HG03469 (cell line): ENCODE measurements at regions not wholly inside any gene's neighbourhood (a gene's known extent, or its start where the extent isn't known, plus 50 kb on each side); places are given as distances from the start of the nearest gene placed in this dataset.

ENCODE experiments used
- ATAC-seq: cut with Tn5 transposase; IDR thresholded peaks from one replicate; pipeline ENCODE4 v1.9.1; 2021; ENCODE audit warnings: mild to moderate bottlenecking, moderate library complexity, moderate number of reproducible peaks; ENCODE audit not compliant: unreplicated experiment

DNA sequence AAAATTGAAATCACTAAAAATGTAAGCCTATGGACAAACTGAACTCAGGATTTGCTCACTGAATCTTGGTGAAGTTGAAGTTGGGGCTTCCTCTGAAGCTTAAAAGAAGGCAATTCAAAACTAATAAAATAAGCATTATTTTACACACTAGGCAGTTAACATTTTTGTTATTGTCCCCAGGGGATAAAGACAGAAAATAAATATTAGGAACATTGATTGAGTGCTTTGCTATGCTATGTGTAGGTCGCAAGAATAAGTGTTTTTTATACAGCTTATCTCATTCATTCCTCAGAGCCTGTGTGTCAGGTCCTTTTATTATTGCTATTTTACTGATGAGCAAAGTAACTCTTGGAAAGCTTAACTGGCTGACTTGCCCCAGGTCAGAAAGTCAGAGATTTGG is 82.2 kb downstream of the ZNF608 start:
- ATAC-seq, result no peak

DNA sequence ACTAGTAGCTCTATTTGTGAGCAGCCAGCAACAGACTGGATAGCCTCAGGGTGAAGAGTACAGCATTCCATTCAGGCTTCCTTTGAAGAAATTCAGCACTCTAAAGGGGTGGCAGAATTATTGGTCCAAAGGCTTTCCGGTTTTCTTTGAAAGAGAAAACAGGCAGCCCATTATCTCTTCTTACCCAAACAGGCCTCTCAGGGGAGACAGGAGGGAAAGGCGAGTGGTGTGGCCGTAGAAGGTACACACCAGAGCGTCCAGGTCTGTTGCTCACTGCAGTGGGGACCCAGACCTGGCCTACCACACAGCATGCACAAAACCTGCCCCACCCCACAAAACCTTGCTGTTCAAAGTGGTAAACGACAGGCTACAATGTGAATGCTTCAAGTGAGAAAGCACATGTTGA is 83.3 kb downstream of the ZNF608 start:
- no peak for ATAC-seq

DNA sequence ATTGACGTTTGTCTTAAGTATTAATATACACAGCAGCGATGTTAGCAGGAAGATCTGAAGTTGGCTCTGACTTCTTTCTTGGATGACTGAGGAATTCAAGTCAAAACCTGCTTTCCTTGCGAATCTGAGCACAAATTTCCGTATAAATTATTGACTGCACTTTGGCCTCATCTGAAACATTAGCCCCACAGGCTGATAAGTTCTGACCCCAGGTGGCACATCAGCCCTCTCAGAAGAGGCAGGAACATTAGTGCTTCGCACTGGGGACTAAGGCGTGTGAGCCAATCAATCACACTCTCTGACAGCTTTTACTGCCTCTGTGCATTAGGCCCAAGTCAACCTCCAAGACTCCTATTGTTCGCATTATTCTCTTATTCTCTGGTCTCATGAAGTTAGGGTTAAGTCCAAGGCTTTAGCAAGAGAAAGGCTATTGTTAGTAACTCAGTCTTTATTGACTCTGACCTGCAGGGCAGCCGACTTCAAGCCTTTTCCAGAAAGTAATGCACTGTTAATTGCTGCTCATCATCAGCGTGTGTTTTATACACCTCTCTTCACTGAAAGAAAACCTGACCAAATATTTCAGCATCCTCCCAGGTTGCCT is 84.2 kb downstream of the ZNF608 start:
- no peak for ATAC-seq

DNA sequence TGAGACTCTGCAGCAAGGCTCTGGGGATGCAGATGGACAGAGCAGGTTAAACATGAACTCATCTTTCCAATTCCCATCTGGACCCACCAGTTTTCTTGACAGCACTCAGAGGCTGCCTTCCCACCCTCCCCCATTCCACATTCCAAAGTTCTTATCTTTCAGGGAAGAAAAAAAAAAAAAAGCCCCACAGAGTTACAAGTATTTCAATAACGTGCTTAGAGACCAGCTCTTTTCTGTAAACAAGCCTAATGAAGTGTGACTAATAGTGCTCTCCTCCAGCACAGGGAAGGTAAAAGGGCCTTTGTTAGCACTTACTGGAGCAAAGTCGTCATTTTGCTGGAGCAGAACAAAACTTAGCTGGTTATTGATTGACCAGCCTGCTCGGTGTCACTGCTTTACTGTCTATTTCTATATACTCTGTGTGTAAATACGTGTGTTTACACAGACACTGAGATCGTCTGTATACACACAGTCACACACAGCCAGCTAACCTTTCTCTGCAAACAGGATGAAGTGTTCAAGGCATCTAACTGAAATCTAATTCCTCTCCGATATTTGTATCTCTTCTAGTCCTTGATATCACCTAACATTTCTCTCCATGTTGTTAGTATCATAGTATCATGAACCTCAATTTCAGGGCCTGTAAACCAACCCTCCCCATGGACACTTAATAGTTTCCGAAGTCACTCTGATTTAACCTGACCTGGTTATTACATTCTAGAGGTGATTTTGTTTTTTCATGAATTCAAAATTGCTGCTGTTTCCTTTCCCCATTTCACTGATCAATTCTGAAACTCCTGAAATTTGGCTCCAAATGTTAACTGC is 84.9 kb downstream of the ZNF608 start:
- ATAC-seq, result no peak

DNA sequence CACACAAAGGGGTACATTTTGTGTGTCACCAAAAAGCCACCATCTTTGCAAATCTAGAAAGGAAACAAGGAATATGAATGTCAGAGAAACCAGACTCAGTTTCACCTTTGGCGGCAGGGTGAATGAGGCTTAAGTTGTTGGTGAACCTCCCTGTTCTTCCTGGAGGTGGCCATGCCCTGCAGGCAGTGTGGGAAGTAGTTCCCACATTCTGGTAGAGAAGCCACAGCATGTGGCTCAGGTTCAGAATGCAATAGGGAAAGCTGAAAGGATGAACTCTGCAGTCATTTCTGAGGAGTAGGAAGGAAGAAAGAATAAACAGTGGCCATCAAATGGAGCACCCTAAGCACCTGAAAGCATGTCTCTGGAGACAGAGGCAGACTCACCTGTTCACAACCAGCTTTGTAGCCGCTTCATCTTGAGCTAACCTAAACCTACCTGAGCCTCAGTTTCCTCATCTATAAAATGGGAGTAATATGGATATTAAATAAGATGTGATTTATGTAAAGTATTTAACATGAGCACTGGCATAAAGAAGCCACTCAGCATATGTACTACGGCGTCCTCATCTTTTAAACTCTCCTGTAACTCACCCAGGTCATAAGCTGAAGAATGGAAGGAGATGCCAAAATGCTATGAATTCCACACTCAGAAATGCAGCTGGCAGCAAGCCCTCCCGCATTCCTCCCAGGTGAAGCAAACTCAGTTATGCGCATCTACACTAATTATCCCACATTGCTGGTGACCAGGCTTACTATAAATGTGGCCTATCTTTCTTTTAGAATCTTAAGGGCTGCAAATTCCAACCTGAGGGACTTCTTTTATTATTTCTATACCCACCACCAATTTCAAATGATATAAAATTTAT is 86.0 kb downstream of the ZNF608 start:
- no peak for ATAC-seq

DNA sequence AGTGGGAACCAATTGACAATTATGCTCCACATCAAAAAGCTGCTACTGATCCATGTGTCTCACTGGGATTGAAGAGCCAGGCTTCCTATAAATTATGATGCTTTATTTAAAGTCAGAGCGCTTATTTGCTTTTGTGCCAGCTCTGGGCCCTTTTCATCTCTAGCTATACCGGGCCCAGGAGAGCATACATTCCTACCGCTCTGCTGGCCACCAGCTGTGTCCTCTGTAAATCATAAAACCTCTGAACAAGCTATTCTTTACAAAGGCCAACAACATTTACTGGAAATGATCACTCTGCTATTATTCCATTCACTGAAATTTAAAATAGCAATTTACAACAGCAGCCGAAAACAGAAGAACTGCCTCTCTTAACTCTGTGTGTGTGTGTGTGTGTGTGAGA is 86.6 kb downstream of the ZNF608 start:
- no peak for ATAC-seq

DNA sequence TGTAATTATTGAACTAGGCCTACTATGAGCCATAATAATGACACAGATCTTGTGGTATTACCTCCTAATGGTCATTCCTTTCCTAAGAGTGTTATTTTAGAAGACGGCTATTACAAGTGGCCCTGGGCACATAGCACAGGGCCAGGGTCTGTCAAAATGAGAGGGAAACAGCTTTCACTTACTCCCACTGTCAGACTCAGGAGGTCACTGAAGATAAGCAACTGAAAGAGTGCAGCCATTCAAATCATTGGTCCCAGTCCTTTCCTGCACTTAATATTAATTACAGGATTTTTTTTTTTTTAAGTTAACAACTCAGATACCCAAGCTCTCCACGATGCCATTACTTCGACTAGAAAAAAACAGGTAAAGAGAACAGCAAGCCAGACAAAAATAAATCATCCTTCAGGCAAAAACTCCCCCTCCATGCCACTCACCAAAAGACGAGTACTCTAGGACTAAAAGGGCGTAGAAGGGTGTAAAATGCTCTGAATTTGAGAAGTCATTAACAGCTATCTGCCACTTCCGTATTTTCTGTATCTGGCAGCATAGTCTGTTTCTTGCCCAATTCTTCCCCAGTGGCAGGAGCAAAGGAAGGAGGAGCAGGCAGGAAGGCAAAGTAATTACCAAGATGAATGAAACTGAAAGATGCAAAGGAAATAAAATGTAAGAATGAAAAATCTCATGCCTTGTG is 87.4 kb downstream of the ZNF608 start:
- no peak for ATAC-seq

DNA sequence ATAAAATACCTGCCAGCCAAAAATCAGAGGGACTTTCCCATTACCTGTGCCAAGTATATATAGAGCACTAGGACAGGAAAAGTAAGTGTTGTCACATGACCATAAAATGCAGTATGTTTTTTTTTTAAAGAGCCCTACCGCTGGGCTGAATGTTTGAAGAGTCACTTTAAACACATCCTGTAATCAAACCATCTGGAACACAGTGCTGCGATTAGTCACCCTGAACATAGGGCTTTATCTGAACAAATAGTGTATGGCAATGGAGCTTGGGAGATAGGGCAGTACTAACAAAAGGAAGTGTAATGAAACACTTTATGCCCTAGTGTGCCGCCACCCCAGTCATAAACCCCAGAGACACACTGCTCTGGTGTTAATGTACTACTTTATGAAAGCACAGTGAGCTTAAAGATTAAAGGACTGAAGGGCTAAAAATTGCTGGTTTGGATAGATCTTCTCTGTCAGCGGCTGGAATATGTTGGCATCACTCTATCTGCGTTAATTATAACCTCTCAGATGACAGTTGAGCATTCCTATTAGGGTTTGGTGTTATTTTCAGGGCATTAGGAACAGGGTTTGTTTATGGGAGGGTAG is 90.4 kb downstream of the ZNF608 start:
- peak; percentile 32 for ATAC-seq

DNA sequence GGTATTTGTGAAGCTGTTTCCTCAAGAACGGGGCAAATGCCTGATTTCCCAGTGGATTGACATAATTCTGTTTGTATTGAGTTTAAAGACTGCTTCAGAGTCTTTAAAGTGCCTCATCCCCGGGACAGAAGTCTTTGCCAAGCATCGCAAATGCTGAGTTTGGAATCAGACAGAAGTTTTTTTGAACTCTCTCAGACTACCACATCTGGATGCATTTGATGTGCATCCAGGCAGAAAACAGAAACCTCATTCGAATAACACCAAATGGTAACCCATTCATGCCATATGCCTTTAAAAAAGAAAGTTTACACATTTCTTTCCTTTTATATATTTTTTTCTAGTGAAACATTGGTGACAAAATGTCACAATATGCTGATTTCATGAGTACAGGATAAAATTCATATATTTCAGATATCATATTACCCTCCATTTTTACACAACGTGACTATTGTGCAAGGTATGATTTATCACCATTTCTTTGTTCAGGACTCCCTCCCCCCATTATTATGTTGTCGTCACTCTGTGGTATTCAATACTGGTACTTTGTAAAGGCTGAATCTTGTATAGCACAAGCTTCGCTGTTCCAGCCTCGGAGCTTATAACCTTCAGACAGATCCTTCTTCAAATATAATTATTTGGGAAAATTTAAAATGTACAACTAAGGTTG is 91.1 kb downstream of the ZNF608 start:
- ATAC-seq, result no peak

DNA sequence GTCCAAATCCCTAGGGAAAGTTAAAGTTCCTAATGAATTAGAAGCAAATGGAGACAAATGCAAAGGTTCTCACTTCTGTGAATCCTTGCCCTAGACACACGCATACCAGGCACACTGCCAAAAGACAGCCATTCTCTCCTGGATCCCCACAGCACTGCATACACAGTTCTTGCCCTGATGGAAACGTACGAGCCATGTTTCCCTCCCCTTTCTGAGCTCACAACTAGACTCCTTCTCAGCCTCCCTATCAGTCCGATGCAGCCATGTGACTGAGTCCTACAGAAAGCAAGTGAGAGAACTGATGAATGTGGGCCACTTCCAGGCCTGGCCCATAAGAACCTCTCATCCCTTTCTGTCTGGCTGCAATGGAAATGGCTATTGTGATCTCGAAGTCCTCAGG is 92.0 kb downstream of the ZNF608 start:
- ATAC-seq, result no peak

DNA sequence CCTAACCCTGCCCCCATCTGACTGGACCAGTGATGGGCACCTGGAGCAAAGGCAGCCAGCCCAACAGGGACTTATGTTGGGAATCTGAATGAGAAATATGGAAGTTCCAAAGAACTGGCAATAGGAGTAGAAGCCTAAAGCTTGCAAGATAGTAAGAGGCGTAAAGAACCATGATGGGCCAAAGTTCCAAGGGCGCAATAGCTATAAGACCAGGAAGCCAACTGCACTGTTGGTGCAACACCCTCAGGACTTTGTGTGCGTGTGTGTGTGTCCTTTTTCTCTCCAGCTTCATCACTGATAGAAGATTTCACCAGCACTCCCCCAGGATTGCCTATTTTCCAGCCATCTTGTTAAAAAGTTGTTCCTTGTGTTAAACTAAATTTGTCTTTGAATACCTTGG is 92.8 kb downstream of the ZNF608 start:
- ATAC-seq, result no peak

DNA sequence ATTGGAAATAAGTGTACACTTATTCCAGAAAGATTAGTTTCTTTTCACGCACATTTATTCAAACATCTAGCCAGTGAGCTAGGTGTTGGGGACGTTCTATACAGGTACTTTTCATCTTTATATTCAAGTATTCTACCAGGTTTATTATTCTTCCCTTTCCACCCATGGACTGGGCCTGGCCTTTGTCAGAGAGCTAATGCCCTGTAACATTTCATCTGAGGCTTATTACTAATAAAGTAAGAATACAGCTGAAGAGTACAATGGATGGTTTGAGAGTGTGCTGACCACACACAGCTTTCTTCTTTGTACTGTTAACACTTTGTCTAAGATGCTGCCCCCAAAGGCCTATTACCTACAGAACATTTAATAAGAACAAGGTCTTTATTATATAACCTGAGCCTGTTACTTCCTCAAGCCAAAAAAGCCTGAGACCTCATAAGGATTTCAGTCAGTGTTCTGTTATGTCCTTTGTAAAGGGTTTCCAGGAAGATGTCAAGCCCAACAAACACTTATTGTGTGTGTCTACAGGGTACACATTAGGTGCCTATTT is 93.5 kb downstream of the ZNF608 start:
- no peak for ATAC-seq

DNA sequence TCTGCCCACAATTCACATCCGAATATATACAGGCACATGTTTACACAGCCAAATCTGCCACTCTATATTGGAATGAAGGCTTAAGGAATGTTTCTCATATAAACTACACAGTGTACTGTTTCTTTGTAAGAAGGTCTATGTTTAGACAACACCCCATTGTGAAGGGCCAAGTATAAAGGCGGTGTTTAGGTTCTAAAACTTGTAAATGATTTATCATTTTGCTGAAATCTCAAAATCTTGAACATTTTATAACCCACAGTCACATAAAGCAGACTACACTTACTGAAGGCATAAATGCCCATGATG is 94.0 kb downstream of the ZNF608 start:
- no peak for ATAC-seq

DNA sequence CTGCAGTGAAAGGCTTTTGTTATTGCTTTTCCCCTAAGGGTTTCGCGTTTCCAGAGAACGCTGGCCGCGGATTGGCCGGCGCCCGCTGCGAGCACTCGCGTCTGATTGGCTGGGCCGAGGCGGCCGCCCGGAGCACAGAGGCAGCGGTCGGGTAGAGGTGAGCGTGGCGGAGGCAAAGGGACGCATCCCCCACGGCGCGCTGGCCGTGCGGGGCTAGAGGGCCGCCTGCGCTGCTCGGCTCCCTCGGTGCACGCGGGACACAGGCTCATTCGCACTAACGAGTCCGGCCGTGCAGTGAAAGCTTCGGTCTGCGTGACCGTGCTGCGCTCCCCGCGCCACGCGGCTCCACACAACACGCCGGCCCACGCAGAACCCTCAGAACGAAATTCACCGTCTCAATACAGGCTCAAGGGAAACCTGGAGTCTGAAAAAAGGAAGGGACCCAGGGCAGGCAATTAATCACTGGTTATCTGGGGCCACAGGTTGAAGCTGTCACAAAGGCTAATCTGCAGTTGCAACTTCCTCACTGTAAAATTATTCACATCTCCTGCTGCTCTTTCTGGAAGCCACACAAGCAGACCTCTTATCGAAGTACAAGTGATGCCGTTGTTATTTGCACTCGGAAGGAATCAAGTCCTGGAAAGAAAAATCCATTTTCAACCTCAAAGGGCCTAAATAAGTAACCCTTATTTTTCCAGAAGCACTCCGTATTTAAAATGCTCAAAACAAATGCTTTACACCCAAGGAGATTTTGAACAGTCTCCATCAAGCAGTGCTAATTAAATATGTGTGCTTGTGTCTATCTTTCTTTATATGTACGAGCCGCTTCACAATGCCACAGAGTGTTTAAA is 94.6 kb downstream of the ZNF608 start:
- ATAC-seq, result no peak

DNA sequence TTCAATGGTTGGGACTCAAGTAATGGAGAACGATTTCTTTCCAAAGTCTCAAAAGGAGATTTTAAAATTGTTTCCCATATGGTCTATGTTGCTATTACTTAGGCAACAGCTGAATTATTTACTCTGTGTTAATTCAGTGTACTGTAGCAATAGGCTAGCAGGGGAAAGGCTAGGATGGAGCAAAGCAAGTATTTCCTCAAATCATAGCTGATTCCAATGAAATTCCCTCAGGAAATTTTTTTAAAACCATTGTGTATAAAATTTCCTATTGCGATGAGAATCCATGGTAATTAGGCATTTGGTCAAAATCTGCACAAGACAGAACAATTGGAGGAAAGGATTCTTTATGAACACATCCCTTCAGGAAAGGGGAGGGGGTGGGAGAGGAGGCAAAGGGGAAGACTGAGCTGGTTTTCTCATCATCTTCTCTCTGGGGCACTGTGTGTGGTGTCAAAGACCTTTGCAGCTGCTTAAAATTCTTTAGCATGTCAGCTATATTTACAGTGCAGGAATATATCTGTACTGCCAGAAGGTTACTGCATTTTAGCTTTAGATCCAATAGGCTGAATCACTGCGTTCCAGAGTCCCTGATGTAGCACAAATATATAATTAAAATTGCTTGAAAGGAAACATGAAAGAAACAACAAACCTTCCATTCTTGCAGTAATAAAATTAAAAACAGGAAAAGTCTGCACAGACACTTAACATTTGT is 95.3 kb downstream of the ZNF608 start:
- ATAC-seq, result no peak

DNA sequence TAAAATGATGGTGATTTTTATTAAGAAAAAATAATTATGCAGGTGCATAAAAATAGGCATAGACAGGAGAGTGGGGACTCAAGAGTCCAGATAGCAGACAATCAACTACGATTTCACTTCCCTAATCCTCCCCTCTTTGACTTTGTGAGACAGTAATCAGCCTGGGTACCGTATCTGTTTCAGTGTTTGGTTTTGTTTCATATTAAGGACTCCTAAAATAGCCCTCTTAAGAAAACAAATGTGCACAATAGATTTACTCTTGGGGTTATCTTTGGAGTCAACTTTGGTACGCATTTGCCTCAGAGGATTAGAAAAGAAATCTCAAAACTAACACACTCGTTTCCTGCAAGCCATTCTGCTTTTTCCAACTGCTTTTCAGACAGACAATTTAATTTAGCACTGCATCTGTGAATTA is 96.3 kb downstream of the ZNF608 start:
- peak; percentile 53 for ATAC-seq

DNA sequence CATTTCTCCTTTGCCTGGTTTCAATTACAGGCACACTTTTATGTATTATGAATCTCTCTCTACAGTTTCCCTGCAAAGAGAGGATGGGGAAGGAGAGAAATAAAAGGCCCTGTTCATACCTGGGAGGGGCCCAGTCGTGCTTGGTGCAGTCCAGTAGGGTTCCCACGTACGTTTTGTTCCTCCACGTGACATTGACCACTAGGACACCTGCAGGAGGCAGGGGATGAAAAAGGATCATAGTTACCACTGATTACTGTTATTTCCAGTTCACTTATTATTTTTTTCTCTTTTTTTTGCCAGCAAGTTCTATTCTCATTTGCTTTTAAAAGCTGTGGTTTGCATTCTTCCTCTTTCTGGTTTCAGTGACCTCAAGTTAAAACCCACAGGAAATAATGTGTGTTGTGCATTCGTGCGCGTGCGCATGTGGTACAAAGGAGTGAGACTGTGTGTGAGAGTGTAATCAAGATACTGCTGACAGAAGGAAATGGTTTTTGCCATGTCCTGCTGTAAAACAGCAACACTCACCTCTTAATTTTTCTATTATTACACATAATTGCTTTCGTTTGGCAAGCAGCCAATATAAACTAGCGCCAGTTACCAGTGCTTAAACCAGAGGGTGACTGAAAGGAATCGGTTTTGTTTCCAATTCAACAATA is 96.8 kb downstream of the ZNF608 start:
- ATAC-seq, result peak; percentile 59

DNA sequence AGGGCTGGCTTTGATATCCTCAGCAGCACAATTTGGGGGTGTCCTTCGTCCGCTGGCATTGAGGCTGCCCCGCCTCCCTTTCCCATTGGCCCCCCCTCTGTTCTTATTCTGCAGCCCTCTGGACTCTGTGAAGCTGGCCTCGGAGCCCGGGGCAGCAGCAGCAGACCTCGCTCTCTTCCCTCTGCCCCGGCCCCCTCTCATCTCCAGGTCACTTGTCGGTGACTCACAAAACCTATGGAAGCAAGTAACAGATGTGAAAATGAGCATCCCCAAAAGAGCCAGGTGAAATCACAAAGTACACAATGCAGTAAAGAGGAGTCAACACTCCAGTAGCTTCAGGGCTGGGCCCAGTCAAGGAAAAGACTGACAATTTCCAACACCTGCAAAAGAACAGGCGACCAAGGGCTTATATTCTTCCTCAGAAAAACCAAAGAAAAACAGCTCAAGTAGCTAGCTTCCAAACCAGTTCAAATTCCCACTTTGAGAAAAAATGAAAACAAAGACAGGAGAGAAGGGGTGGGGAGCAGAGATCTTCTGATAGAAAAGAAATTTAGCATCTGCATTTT is 97.5 kb downstream of the ZNF608 start:
- no peak for ATAC-seq
